H1 (cell line): ENCODE measurements at regions not wholly inside any gene's neighbourhood (a gene's known extent, or its start where the extent isn't known, plus 50 kb on each side); places are given as distances from the start of the nearest gene placed in this dataset.

Experiments used
- CBX8 ChIP-seq: fragments of 300-800, 300-1000 bp; sonication (generic); IDR thresholded peaks from 2 replicates; pipeline ENCODE4 v1.7.1; 2016; ENCODE audit warnings: low read depth, low read length, borderline replicate concordance
- EP300 ChIP-seq, 2 experiments: IDR thresholded peaks; 1 replicate in 1 of 2; 2 replicates in 1 of 2; pipeline ENCODE4 v1.6.1; 2011 to 2012; ENCODE audit warnings: low read depth in 2 of 2, low read length in 2 of 2, mild to moderate bottlenecking in 2 of 2, borderline replicate concordance in 1 of 2, inconsistent platforms in 1 of 2, moderate library complexity in 1 of 2
- RXRA ChIP-seq: IDR thresholded peaks from 2 replicates; pipeline ENCODE4 v1.6.1; 2011; ENCODE audit warnings: low read depth, mild to moderate bottlenecking, low read length, moderate library complexity; ENCODE audit not compliant: insufficient read depth
- SP2 ChIP-seq: IDR thresholded peaks from 2 replicates; pipeline ENCODE4 v1.6.1; 2012; ENCODE audit warnings: mild to moderate bottlenecking, low read length, inconsistent platforms

DNA sequence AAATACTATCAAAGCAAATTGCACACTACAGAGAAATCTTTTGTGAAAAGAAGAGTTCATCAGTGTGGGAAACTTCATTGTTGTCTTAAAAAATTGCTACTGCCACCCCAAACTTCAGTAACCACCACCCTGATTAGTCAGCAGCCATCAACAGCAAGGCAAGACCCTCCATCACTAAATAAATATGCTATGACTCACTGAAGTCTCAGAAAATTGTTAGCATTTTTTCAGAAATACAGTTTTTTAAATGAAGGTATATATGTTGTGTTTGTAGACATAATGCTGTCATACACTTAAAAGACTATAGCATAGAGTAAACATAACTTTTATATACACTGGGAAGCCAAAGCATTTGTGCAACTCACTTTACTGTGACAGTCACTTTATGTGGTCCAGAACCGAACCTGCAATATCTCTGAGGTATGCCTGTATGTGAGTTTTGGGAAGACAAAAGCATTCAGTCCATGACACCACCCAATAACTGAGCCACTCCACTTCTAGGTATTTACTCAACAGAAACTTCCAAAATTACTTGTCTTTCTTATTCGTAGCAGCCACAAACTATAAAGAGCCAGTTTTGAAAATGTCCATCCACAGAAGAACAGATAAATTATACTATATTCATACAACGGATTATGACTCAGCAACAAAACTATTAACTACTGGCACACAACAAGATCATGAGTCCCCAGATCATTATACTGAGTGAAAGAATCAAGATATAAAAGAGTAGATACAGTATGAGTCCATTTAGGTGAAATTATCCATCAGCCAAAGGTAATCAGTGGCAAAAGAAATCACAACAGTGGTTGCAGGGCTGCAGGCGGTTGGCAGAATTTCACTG lies 649.6 kb downstream of the BCL11B start (continued):
- no peak for TF ChIP-seq SP2
- TF ChIP-seq CBX8, result no peak
- TF ChIP-seq RXRA, result no peak
- no peak for TF ChIP-seq EP300 (IDR thresholded peaks at IDR 0.05; ENCODE audit: borderline replicate concordance in 1 of 2, low read depth in 2 of 2, low read length in 2 of 2)
